RWPE2 (cell line): ENCODE measurements at regions not wholly inside any gene's neighbourhood (a gene's known extent, or its start where the extent isn't known, plus 50 kb on each side); places are given as distances from the start of the nearest gene placed in this dataset.

Source experiments
- ATAC-seq: fragments of 200-7000 bp; cut with Tn5 transposase; 3 replicates; pipeline ENCODE4 v1.9.1; 2021; ENCODE audit warnings: low read depth
- DNase-seq: peaks from one replicate; pipeline ENCODE4 v3.0.0-alpha.2; 2020; ENCODE audit warnings: low spot score
- H3K27ac ChIP-seq: fragments of 450-650 bp; 2 replicates; pipeline ENCODE4 v1.5.1; 2017; ENCODE audit warnings: mild to moderate bottlenecking; ENCODE audit not compliant: poor library complexity, severe bottlenecking
- H3K27me3 ChIP-seq: fragments of 250-450 bp; sonication (Bioruptor Pico); 2 replicates; pipeline ENCODE4 v1.5.1; 2021; ENCODE audit warnings: mild to moderate bottlenecking, moderate library complexity; ENCODE audit not compliant: insufficient read depth, poor library complexity, severe bottlenecking
- H3K36me3 ChIP-seq: fragments of 250-450 bp; sonication (Bioruptor Pico); 2 replicates; pipeline ENCODE4 v1.5.1; 2020; ENCODE audit warnings: low read depth, mild to moderate bottlenecking, moderate library complexity
- H3K4me1 ChIP-seq: fragments of 250-450 bp; sonication (Bioruptor Pico); 2 replicates; pipeline ENCODE4 v1.5.1; 2021; ENCODE audit warnings: mild to moderate bottlenecking, moderate library complexity; ENCODE audit not compliant: insufficient read depth, poor library complexity, severe bottlenecking
- H3K4me3 ChIP-seq: fragments of 250-450 bp; sonication (Bioruptor Pico); 2 replicates; pipeline ENCODE4 v1.5.1; 2021; ENCODE audit warnings: mild to moderate bottlenecking, moderate library complexity; ENCODE audit not compliant: severe bottlenecking
- H3K9me3 ChIP-seq: fragments of 250-450 bp; sonication (Bioruptor Pico); 2 replicates; pipeline ENCODE4 v1.5.1; 2021; ENCODE audit warnings: mild to moderate bottlenecking, moderate library complexity; ENCODE audit not compliant: severe bottlenecking
- CTCF ChIP-seq: fragments of 450-650 bp; IDR thresholded peaks from one replicate; pipeline ENCODE4 v1.5.1; 2017; ENCODE audit warnings: mild to moderate bottlenecking, moderate library complexity; ENCODE audit not compliant: poor library complexity, severe bottlenecking

GRCh38 chr4:79150820-79151416 is 174.9 kb downstream of the NAA11 start:
- H3K36me3 ChIP-seq: no peaks in the 10 kb centered on the region
- no peak for TF ChIP-seq CTCF
- no peak overlapping the region for H3K27ac ChIP-seq
- no peaks in the 10 kb centered on the region for H3K4me1 ChIP-seq
- H3K9me3 ChIP-seq: no peaks in the 10 kb centered on the region
- DNase-seq (no peak), ATAC-seq (no peak)
- H3K27me3 ChIP-seq: no peaks in the 10 kb centered on the region
- no peak overlapping the region for H3K4me3 ChIP-seq

GRCh38 chr4:79148369-79148768 is 177.5 kb downstream of the NAA11 start:
- Histone ChIP-seq H3K27me3 (no peaks in the 10 kb centered on the region), H3K27ac (no peak overlapping the region), H3K4me1 (no peaks in the 10 kb centered on the region), H3K4me3 (no peak overlapping the region), H3K36me3 (no peaks in the 10 kb centered on the region), H3K9me3 (no peaks in the 10 kb centered on the region)
- TF ChIP-seq CTCF: no peak
- ATAC-seq (no peak), DNase-seq (no peak)

- ATAC-seq (no peak), DNase-seq (no peak)
- H3K4me1 ChIP-seq: no peaks in the 10 kb centered on the region
- no peaks in the 10 kb centered on the region for H3K27me3 ChIP-seq
- TF ChIP-seq CTCF: no peak
- no peaks in the 10 kb centered on the region for H3K9me3 ChIP-seq
- no peak overlapping the region for H3K27ac ChIP-seq
- H3K36me3 ChIP-seq: no peaks in the 10 kb centered on the region
- H3K4me3 ChIP-seq: no peak overlapping the region
These were observed 178.6 kb downstream of the NAA11 start for GRCh38 chr4:79147251-79147650.

- TF ChIP-seq CTCF: no peak
- ATAC-seq: peak; percentile 78
- Histone ChIP-seq H3K27ac (no peak overlapping the region), H3K36me3 (no peaks in the 10 kb centered on the region), H3K4me3 (no peak overlapping the region), H3K4me1 (no peaks in the 10 kb centered on the region), H3K9me3 (no peaks in the 10 kb centered on the region), H3K27me3 (no peaks in the 10 kb centered on the region)
- no peak for DNase-seq
These were observed 184.3 kb downstream of the NAA11 start for GRCh38 chr4:79141530-79141929.

GRCh38 chr4:79134767-79135166 is 191.1 kb downstream of the NAA11 start:
- Histone ChIP-seq H3K4me1 (no peaks in the 10 kb centered on the region), H3K4me3 (no peak overlapping the region), H3K27me3 (no peaks in the 10 kb centered on the region), H3K27ac (no peak overlapping the region), H3K9me3 (peaks cover 3% of the 10 kb centered on the region), H3K36me3 (no peaks in the 10 kb centered on the region)
- no peak for TF ChIP-seq CTCF
- DNase-seq: no peak
- ATAC-seq: no peak
